Hepatocyte (in vitro differentiated cells): ENCODE measurements at regions not wholly inside any gene's neighbourhood (a gene's known extent, or its start where the extent isn't known, plus 50 kb on each side); places are given as distances from the start of the nearest gene placed in this dataset.

ENCODE experiments used
- DNase-seq: peaks from one replicate; pipeline ENCODE4 v3.0.0-alpha.2; 2016; ENCODE audit warnings: low spot score
- H2AFZ ChIP-seq: fragments of 200-600 bp; sonication (generic); 2 replicates; pipeline ENCODE4 v1.6.0; 2016; ENCODE audit warnings: antibody characterized with exemption, mild to moderate bottlenecking
- H3K27ac ChIP-seq: fragments of 200-600 bp; sonication (generic); 2 replicates; pipeline ENCODE4 v1.5.1; 2016; ENCODE audit warnings: mild to moderate bottlenecking
- H3K27me3 ChIP-seq: fragments of 200-600 bp; sonication (generic); 2 replicates; pipeline ENCODE4 v1.6.1; 2016
- H3K36me3 ChIP-seq: fragments of 200-600 bp; sonication (generic); replicated peaks from 2 replicates; pipeline ENCODE4 v1.5.1; 2016; ENCODE audit warnings: low read depth; ENCODE audit not compliant: insufficient read depth
- H3K4me1 ChIP-seq: fragments of 200-600 bp; sonication (generic); 2 replicates; pipeline ENCODE4 v1.5.1; 2016; ENCODE audit warnings: mild to moderate bottlenecking, moderate library complexity; ENCODE audit not compliant: insufficient read depth
- H3K4me2 ChIP-seq: fragments of 200-600 bp; sonication (generic); 2 replicates; pipeline ENCODE4 v1.6.0; 2016
- H3K4me3 ChIP-seq: fragments of 200-600 bp; sonication (generic); 2 replicates; pipeline ENCODE4 v1.5.1; 2016; ENCODE audit warnings: mild to moderate bottlenecking
- H3K79me2 ChIP-seq: fragments of 200-600 bp; sonication (generic); 2 replicates; pipeline ENCODE4 v1.6.0; 2017; ENCODE audit warnings: mild to moderate bottlenecking
- H3K9me2 ChIP-seq: fragments of 200-600 bp; sonication (generic); replicated peaks from 2 replicates; pipeline ENCODE4 v1.6.0; 2017; ENCODE audit warnings: mild to moderate bottlenecking; ENCODE audit not compliant: insufficient read depth
- H3K9me3 ChIP-seq: fragments of 200-600 bp; sonication (generic); 2 replicates; pipeline ENCODE4 v1.5.1; 2016; ENCODE audit warnings: low read depth, mild to moderate bottlenecking
- H4K20me1 ChIP-seq: fragments of 200-600 bp; sonication (generic); 2 replicates; pipeline ENCODE4 v1.6.0; 2016; ENCODE audit warnings: mild to moderate bottlenecking; ENCODE audit not compliant: insufficient read depth, poor library complexity, severe bottlenecking
- CTCF ChIP-seq: fragments of 200-600 bp; sonication (generic); IDR thresholded peaks from 2 replicates; pipeline ENCODE4 v1.5.1; 2016; ENCODE audit warnings: antibody characterized with exemption, mild to moderate bottlenecking; ENCODE audit not compliant: poor library complexity
- EZH2 ChIP-seq: fragments of 200-600 bp; sonication (generic); IDR thresholded peaks from 2 replicates; pipeline ENCODE4 v1.6.1; 2016; ENCODE audit warnings: antibody characterized with exemption, mild to moderate bottlenecking, borderline replicate concordance
- EZH2phosphoT487 ChIP-seq: fragments of 200-600 bp; sonication (generic); IDR thresholded peaks from one replicate; pipeline ENCODE4 v1.6.1; 2018; ENCODE audit warnings: antibody characterized with exemption, mild to moderate bottlenecking, low read depth, moderate library complexity; ENCODE audit not compliant: unreplicated experiment, severe bottlenecking
- WGBS: methylation state at CpG from one replicate; pipeline ENCODE4 v1.1.6; 2016; ENCODE audit warnings: low lambda C conversion rate; ENCODE audit errors: missing lambda C conversion rate; 5-methylcytosine and 5-hydroxymethylcytosine counted together

GRCh38 chr14:76307786-76308780 is 67.9 kb upstream of the ESRRB start:
- H2AFZ ChIP-seq: no peak overlapping the region
- H3K4me2 ChIP-seq: no peak overlapping the region
- peaks cover 39% of the 10 kb centered on the region for H3K27me3 ChIP-seq
- H4K20me1 ChIP-seq: no peaks in the 10 kb centered on the region
- no peaks in the 10 kb centered on the region for H3K9me2 ChIP-seq
- no peak overlapping the region for H3K27ac ChIP-seq
- no peaks in the 10 kb centered on the region for H3K9me3 ChIP-seq
- WGBS: 94% methylated on average over 15 of the region's 15 CpGs
- TF ChIP-seq CTCF (no peak), EZH2 (no peak), EZH2phosphoT487 (no peak)
- H3K4me1 ChIP-seq: peaks cover 10% of the 10 kb centered on the region
- H3K4me3 ChIP-seq: no peak overlapping the region
- no peaks in the 10 kb centered on the region for H3K79me2 ChIP-seq
- no peaks in the 10 kb centered on the region for H3K36me3 ChIP-seq
- no peak for DNase-seq

- H3K36me3 ChIP-seq: no peaks in the 10 kb centered on the region
- H3K27ac ChIP-seq: no peak overlapping the region
- DNase-seq: no peak
- no peaks in the 10 kb centered on the region for H3K79me2 ChIP-seq
- H3K4me2 ChIP-seq: no peak overlapping the region
- no peak overlapping the region for H3K4me3 ChIP-seq
- H4K20me1 ChIP-seq: no peaks in the 10 kb centered on the region
- no peak overlapping the region for H2AFZ ChIP-seq
- TF ChIP-seq EZH2 (no peak), CTCF (no peak), EZH2phosphoT487 (no peak)
- no peaks in the 10 kb centered on the region for H3K9me3 ChIP-seq
- WGBS: 78% methylated on average over 8 of the region's 8 CpGs
- H3K4me1 ChIP-seq: peaks cover 10% of the 10 kb centered on the region
- H3K9me2 ChIP-seq: no peaks in the 10 kb centered on the region
- peaks cover 50% of the 10 kb centered on the region for H3K27me3 ChIP-seq
These were observed 66.3 kb upstream of the ESRRB start for GRCh38 chr14:76309572-76310162.

GRCh38 chr14:76311079-76311758 is 64.7 kb upstream of the ESRRB start:
- peak overlapping the region; percentile 38 for H3K4me2 ChIP-seq

More at GRCh38 chr14:76311079-76311758, 64.7 kb upstream of the ESRRB start:
- H3K9me2 ChIP-seq: no peaks in the 10 kb centered on the region
- H4K20me1 ChIP-seq: no peaks in the 10 kb centered on the region
- no peak for DNase-seq
- no peak overlapping the region for H3K27ac ChIP-seq
- no peaks in the 10 kb centered on the region for H3K9me3 ChIP-seq
- TF ChIP-seq CTCF (no peak), EZH2 (peak; percentile 70)
- WGBS: 21% methylated on average over 13 of the region's 13 CpGs
- peaks cover 10% of the 10 kb centered on the region for H3K4me1 ChIP-seq
- H3K36me3 ChIP-seq: no peaks in the 10 kb centered on the region
- no peak overlapping the region for H2AFZ ChIP-seq
- H3K4me3 ChIP-seq: no peak overlapping the region
- H3K79me2 ChIP-seq: no peaks in the 10 kb centered on the region
- peaks cover 50% of the 10 kb centered on the region for H3K27me3 ChIP-seq
